DND-41 (cell line): ENCODE measurements at regions not wholly inside any gene's neighbourhood (a gene's known extent, or its start where the extent isn't known, plus 50 kb on each side); places are given as distances from the start of the nearest gene placed in this dataset.

Experiments
- ATAC-seq: fragments of 200-7000 bp; cut with Tn5 transposase; 3 replicates; pipeline ENCODE4 v1.9.1; 2021; ENCODE audit warnings: low read depth; ENCODE audit not compliant: insufficient read depth
- DNase-seq: peaks from one replicate; pipeline ENCODE4 v3.0.0-alpha.2; 2020
- H2AFZ ChIP-seq: 2 replicates; pipeline ENCODE4 v1.6.0; 2012; ENCODE audit warnings: low read depth, low read length
- H3K27ac ChIP-seq: 2 replicates; pipeline ENCODE4 v1.5.1; 2012; ENCODE audit warnings: low read length, inconsistent platforms
- H3K27me3 ChIP-seq: fragments of 200-600 bp; sonication (generic); 2 replicates; pipeline ENCODE4 v1.6.0; 2012; ENCODE audit warnings: low read length, mild to moderate bottlenecking, inconsistent platforms; ENCODE audit not compliant: insufficient read depth, poor library complexity
- H3K36me3 ChIP-seq: 2 replicates; pipeline ENCODE4 v1.5.1; 2012; ENCODE audit warnings: low read length, inconsistent platforms; ENCODE audit not compliant: insufficient read depth
- H3K4me1 ChIP-seq: 2 replicates; pipeline ENCODE4 v1.5.1; 2012; ENCODE audit warnings: mild to moderate bottlenecking, low read length; ENCODE audit not compliant: insufficient read depth
- H3K4me2 ChIP-seq: 2 replicates; pipeline ENCODE4 v1.6.0; 2012; ENCODE audit warnings: mild to moderate bottlenecking, moderate library complexity, low read length, inconsistent platforms; ENCODE audit not compliant: insufficient read depth
- H3K4me3 ChIP-seq, 2 experiments: fragments of 200-600 bp in 1 of 2; shearing (Covaris generic) in 1 of 2; 2 replicates each; pipeline ENCODE4 v1.5.1; 2012 to 2016; ENCODE audit warnings: inconsistent platforms in 2 of 2, low read length in 2 of 2, mild to moderate bottlenecking in 2 of 2, low read depth in 1 of 2, moderate library complexity in 1 of 2
- H3K79me2 ChIP-seq: 2 replicates; pipeline ENCODE4 v1.6.0; 2012; ENCODE audit warnings: low read length, inconsistent platforms; ENCODE audit not compliant: insufficient read depth
- H3K9ac ChIP-seq: 2 replicates; pipeline ENCODE4 v1.6.0; 2012; ENCODE audit warnings: low read depth, mild to moderate bottlenecking, inconsistent platforms, low read length, moderate library complexity
- H3K9me3 ChIP-seq: 2 replicates; pipeline ENCODE4 v1.5.1; 2012; ENCODE audit warnings: low read length, moderate library complexity, mild to moderate bottlenecking, inconsistent platforms; ENCODE audit not compliant: insufficient read depth, severe bottlenecking
- H4K20me1 ChIP-seq: 2 replicates; pipeline ENCODE4 v1.6.0; 2012; ENCODE audit warnings: low read length; ENCODE audit not compliant: insufficient read depth
- EZH2 ChIP-seq: IDR thresholded peaks from 3 replicates; pipeline ENCODE4 v1.6.1; 2012; ENCODE audit warnings: borderline replicate concordance, low read depth, mild to moderate bottlenecking, moderate library complexity, low read length, inconsistent platforms; ENCODE audit not compliant: severe bottlenecking
- TF ChIP-seq, protein P1 (sequence below): IDR thresholded peaks from 2 replicates; pipeline ENCODE4 v1.5.1; 2012; ENCODE audit warnings: borderline replicate concordance, low read length, moderate library complexity, mild to moderate bottlenecking; ENCODE audit not compliant: poor library complexity, severe bottlenecking; ENCODE audit errors: extremely low read depth

DNA sequence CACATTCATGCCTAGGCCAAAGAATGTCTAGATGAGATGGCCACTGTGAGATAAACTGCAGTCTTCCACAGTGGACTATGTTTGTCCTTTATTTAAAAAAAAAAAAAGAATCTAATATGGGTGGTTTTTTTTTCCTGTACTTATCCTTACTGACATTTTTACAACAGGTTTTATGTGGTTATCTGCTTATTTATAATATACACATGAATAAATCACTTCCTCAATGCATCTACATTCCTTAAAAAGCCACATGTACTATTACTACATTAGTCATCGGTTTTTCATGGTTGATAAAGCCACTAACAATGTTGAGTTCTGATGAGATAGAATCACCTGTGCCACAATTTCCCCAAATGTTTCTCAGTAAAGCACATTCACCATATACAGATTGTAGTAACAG lies 341.3 kb upstream of the THBS1 start:
- TF ChIP-seq EZH2 = no peak
- TF ChIP-seq, protein P1, sequence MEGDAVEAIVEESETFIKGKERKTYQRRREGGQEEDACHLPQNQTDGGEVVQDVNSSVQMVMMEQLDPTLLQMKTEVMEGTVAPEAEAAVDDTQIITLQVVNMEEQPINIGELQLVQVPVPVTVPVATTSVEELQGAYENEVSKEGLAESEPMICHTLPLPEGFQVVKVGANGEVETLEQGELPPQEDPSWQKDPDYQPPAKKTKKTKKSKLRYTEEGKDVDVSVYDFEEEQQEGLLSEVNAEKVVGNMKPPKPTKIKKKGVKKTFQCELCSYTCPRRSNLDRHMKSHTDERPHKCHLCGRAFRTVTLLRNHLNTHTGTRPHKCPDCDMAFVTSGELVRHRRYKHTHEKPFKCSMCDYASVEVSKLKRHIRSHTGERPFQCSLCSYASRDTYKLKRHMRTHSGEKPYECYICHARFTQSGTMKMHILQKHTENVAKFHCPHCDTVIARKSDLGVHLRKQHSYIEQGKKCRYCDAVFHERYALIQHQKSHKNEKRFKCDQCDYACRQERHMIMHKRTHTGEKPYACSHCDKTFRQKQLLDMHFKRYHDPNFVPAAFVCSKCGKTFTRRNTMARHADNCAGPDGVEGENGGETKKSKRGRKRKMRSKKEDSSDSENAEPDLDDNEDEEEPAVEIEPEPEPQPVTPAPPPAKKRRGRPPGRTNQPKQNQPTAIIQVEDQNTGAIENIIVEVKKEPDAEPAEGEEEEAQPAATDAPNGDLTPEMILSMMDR = no peak
- Histone ChIP-seq H3K4me3 (no peak overlapping the region), H4K20me1 (no peaks in the 10 kb centered on the region), H3K9me3 (no peaks in the 10 kb centered on the region), H3K79me2 (no peaks in the 10 kb centered on the region), H3K36me3 (no peaks in the 10 kb centered on the region), H2AFZ (no peak overlapping the region), H3K4me1 (no peaks in the 10 kb centered on the region), H3K4me2 (no peak overlapping the region), H3K27me3 (peaks cover 2% of the 10 kb centered on the region), H3K27ac (no peak overlapping the region), H3K9ac (no peak overlapping the region)
- DNase-seq (no peak), ATAC-seq (no peak)

DNA sequence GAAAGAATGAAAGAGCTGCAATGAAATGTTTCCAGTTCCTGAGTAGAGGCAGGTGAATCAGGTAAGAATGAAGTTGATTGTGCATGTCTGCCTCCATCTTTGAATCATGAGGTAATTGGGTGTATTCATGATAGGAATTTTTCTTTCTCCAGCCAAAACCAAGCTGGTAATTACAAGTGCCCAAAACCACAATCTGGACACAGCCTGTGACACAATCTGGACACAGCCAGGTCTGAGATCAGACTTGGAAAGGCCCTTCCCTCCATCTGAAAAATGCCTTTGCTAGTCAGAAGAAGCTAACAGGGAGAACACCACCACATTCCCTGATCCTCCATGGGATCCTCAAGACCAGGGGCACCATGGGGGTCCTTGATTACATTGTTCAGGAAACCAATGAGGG lies 338.5 kb upstream of the THBS1 start:
- Histone ChIP-seq H2AFZ (no peak overlapping the region), H3K9me3 (no peaks in the 10 kb centered on the region), H3K36me3 (no peaks in the 10 kb centered on the region), H3K4me1 (no peaks in the 10 kb centered on the region), H3K27ac (no peak overlapping the region), H3K4me3 (no peak overlapping the region), H3K27me3 (peaks cover 5% of the 10 kb centered on the region), H3K9ac (no peak overlapping the region), H3K4me2 (no peak overlapping the region), H4K20me1 (no peaks in the 10 kb centered on the region), H3K79me2 (no peaks in the 10 kb centered on the region)
- TF ChIP-seq EZH2 = no peak
- no peak for DNase-seq
- ATAC-seq = no peak

DNA sequence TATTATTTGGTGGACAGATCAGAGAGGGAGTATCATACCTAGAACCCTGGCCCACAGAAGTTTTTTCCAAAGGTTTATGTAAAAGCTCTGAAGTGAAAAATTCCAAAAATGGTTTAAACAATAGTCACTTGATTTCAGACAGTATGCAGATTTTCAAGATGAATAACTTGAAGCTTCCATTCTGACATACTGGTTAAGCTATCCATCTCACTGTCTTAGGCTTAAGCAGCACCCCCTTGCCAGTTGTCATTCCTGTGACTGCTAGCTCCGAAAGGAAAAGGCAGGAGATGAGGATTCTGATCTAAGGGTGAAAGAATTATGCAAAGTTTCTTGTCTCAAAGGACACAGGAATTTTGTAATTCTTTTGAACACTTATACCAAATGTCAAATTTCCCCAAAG lies 337.5 kb upstream of the THBS1 start:
- Histone ChIP-seq H3K9ac (no peak overlapping the region), H2AFZ (no peak overlapping the region), H3K4me3 (no peak overlapping the region), H3K27me3 (peaks cover 4% of the 10 kb centered on the region), H3K4me1 (no peaks in the 10 kb centered on the region), H3K79me2 (no peaks in the 10 kb centered on the region), H3K27ac (no peak overlapping the region), H3K9me3 (no peaks in the 10 kb centered on the region), H3K36me3 (no peaks in the 10 kb centered on the region), H4K20me1 (no peaks in the 10 kb centered on the region), H3K4me2 (no peak overlapping the region)
- ATAC-seq = no peak
- DNase-seq = no peak
- TF ChIP-seq EZH2 = no peak
- TF ChIP-seq, protein P1 = no peak

DNA sequence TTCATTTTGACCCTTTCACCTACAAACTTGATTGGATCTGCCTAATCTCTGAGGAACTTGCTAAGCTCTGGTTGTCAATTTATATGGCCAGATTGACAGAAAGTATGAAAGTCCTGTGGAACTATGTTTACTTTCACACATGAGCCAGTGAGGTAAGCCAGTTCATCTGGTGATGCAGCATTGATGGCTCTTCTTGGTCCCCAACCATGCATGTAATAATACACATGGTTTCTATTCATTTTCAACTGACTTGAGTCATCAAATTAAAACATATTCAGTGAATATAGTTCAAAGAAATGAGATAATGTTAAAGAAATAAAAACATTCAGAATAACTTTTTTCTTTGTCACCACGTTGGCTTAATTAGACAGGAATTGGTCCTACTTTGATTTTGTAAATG lies 336.1 kb upstream of the THBS1 start:
- Histone ChIP-seq H3K27ac (no peak overlapping the region), H3K4me1 (no peaks in the 10 kb centered on the region)
- TF ChIP-seq EZH2 = no peak
- TF ChIP-seq, protein P1 = no peak

More for the DNA sequence above, 336.1 kb upstream of the THBS1 start:
- Histone ChIP-seq H3K27me3 (peaks cover 3% of the 10 kb centered on the region), H3K9me3 (no peaks in the 10 kb centered on the region), H3K4me2 (no peak overlapping the region), H3K36me3 (no peaks in the 10 kb centered on the region), H2AFZ (no peak overlapping the region), H3K9ac (no peak overlapping the region), H3K4me3 (no peak overlapping the region), H4K20me1 (no peaks in the 10 kb centered on the region), H3K79me2 (no peaks in the 10 kb centered on the region)
- ATAC-seq (no peak), DNase-seq (no peak)
